OCI-LY1 (cell line): ENCODE measurements at regions not wholly inside any gene's neighbourhood (a gene's known extent, or its start where the extent isn't known, plus 50 kb on each side); places are given as distances from the start of the nearest gene placed in this dataset.

Experiments
- H2AFZ ChIP-seq: fragments of 200-600 bp; sonication (generic), shearing (Covaris generic); 2 replicates; pipeline ENCODE4 v1.6.0; 2014; ENCODE audit warnings: antibody characterized with exemption, mild to moderate bottlenecking, low read length
- H3F3A ChIP-seq: fragments of 200-600 bp; sonication (generic), shearing (Covaris generic); 2 replicates; pipeline ENCODE4 v1.6.0; 2014; ENCODE audit warnings: mild to moderate bottlenecking, antibody characterized with exemption, low read length, moderate library complexity; ENCODE audit not compliant: insufficient read depth
- H3K27ac ChIP-seq: fragments of 200-600 bp; sonication (generic); 2 replicates; pipeline ENCODE4 v1.5.1; 2014; ENCODE audit warnings: low read length, mixed run types, mild to moderate bottlenecking, low read depth; ENCODE audit not compliant: poor library complexity, severe bottlenecking
- H3K27me3 ChIP-seq: fragments of 200-600 bp; sonication (generic); 2 replicates; pipeline ENCODE4 v1.6.0; 2014; ENCODE audit warnings: antibody characterized with exemption, mild to moderate bottlenecking, low read length, moderate library complexity; ENCODE audit not compliant: insufficient read depth
- H3K36me3 ChIP-seq: fragments of 200-600 bp; sonication (generic); 2 replicates; pipeline ENCODE4 v1.6.1; 2014; ENCODE audit warnings: mild to moderate bottlenecking, antibody characterized with exemption, low read length, moderate library complexity, mixed read lengths; ENCODE audit not compliant: insufficient read depth
- H3K4me1 ChIP-seq: fragments of 200-600 bp; sonication (generic); 2 replicates; pipeline ENCODE4 v1.5.1; 2014; ENCODE audit warnings: mild to moderate bottlenecking, low read length, moderate library complexity; ENCODE audit not compliant: insufficient read depth, severe bottlenecking
- H3K4me2 ChIP-seq: fragments of 200-600 bp; sonication (generic), shearing (Covaris generic); 2 replicates; pipeline ENCODE4 v1.6.1; 2014; ENCODE audit warnings: low read length
- H3K4me3 ChIP-seq: fragments of 200-600 bp; sonication (generic); 2 replicates; pipeline ENCODE4 v1.5.1; 2014; ENCODE audit warnings: low read length, low read depth, mild to moderate bottlenecking, mixed read lengths; ENCODE audit not compliant: poor library complexity, severe bottlenecking
- H3K79me2 ChIP-seq: fragments of 200-600 bp; shearing (Covaris generic); 2 replicates; pipeline ENCODE4 v1.6.1; 2016; ENCODE audit warnings: mixed run types, low read length, mixed read lengths; ENCODE audit not compliant: insufficient read depth
- H3K9ac ChIP-seq: fragments of 200-600 bp; sonication (generic), shearing (Covaris generic); 2 replicates; pipeline ENCODE4 v1.6.1; 2014; ENCODE audit warnings: mild to moderate bottlenecking, low read length, mixed read lengths
- H3K9me2 ChIP-seq: fragments of 200-600 bp; sonication (generic), shearing (Covaris generic); 2 replicates; pipeline ENCODE4 v1.6.1; 2014; ENCODE audit warnings: low read depth, mild to moderate bottlenecking, low read length, mixed read lengths
- H3K9me3 ChIP-seq: fragments of 200-600 bp; shearing (Covaris generic); 2 replicates; pipeline ENCODE4 v1.6.1; 2014; ENCODE audit warnings: low read length, mixed read lengths
- H4K20me1 ChIP-seq: fragments of 200-600 bp; sonication (generic), shearing (Covaris generic); 2 replicates; pipeline ENCODE4 v1.6.0; 2016; ENCODE audit warnings: mild to moderate bottlenecking, low read length; ENCODE audit not compliant: insufficient read depth
- EZH2 ChIP-seq: fragments of 200-600 bp; sonication (generic), shearing (Covaris generic); IDR thresholded peaks from 2 replicates; pipeline ENCODE4 v1.8.0; 2017; ENCODE audit warnings: borderline replicate concordance, mixed run types, mild to moderate bottlenecking, antibody characterized with exemption, low read length, moderate library complexity, mixed read lengths
- TF ChIP-seq, protein P1 (sequence below): fragments of 200-600 bp; sonication (generic), shearing (Covaris generic); IDR thresholded peaks from 2 replicates; pipeline ENCODE4 v1.5.1; 2017; ENCODE audit warnings: mild to moderate bottlenecking, antibody characterized with exemption, low read length, moderate library complexity, mixed read lengths

DNA sequence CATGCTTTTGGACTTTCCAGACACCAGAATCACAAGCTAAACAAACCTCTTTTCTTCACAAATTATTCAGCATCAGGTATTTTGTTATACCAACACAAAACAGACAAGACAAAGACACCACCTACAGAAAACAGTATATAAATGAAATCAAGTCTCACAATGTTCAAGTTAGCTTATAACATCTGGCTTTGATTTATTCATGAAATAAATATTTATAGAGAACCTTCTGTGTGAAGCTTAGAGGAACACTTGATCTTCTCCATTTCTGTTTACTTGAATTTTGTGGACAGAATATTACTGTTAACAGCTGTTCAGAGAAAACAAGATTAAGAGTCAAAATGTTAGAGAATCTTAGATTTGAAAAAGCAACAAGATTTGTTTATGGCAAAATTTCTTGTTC, 137.4 kb upstream of the PRR16 start:
- no peak overlapping the region for H3K4me3 ChIP-seq
- TF ChIP-seq, protein P1, sequence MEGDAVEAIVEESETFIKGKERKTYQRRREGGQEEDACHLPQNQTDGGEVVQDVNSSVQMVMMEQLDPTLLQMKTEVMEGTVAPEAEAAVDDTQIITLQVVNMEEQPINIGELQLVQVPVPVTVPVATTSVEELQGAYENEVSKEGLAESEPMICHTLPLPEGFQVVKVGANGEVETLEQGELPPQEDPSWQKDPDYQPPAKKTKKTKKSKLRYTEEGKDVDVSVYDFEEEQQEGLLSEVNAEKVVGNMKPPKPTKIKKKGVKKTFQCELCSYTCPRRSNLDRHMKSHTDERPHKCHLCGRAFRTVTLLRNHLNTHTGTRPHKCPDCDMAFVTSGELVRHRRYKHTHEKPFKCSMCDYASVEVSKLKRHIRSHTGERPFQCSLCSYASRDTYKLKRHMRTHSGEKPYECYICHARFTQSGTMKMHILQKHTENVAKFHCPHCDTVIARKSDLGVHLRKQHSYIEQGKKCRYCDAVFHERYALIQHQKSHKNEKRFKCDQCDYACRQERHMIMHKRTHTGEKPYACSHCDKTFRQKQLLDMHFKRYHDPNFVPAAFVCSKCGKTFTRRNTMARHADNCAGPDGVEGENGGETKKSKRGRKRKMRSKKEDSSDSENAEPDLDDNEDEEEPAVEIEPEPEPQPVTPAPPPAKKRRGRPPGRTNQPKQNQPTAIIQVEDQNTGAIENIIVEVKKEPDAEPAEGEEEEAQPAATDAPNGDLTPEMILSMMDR: no peak
- TF ChIP-seq EZH2: no peak
- no peaks in the 10 kb centered on the region for H4K20me1 ChIP-seq
- no peaks in the 10 kb centered on the region for H3K9me2 ChIP-seq
- H3K9ac ChIP-seq: no peak overlapping the region
- H3K27ac ChIP-seq: no peak overlapping the region
- no peaks in the 10 kb centered on the region for H3K4me1 ChIP-seq
- H3K4me2 ChIP-seq: no peak overlapping the region
- no peak overlapping the region for H2AFZ ChIP-seq
- H3K9me3 ChIP-seq: no peaks in the 10 kb centered on the region; the same call in 1 of the 2 replicates
- no peaks in the 10 kb centered on the region for H3K36me3 ChIP-seq
- no peaks in the 10 kb centered on the region for H3K27me3 ChIP-seq
- H3F3A ChIP-seq: no peaks in the 10 kb centered on the region
- no peaks in the 10 kb centered on the region for H3K79me2 ChIP-seq

- H3K9me3 ChIP-seq: no peaks in the 10 kb centered on the region; the same call in 1 of the 2 replicates
- no peaks in the 10 kb centered on the region for H3K36me3 ChIP-seq
- TF ChIP-seq EZH2: no peak
- TF ChIP-seq, protein P1: no peak
- no peaks in the 10 kb centered on the region for H3K9me2 ChIP-seq
- no peaks in the 10 kb centered on the region for H3F3A ChIP-seq
- no peak overlapping the region for H3K27ac ChIP-seq
- H3K4me1 ChIP-seq: no peaks in the 10 kb centered on the region
- no peaks in the 10 kb centered on the region for H3K79me2 ChIP-seq
- H2AFZ ChIP-seq: no peak overlapping the region
- no peaks in the 10 kb centered on the region for H3K27me3 ChIP-seq
- no peak overlapping the region for H3K4me2 ChIP-seq
- no peaks in the 10 kb centered on the region for H4K20me1 ChIP-seq
- no peak overlapping the region for H3K4me3 ChIP-seq
- no peak overlapping the region for H3K9ac ChIP-seq
These were observed 136.9 kb upstream of the PRR16 start for GRCh38 chr5:120327180-120327579.

DNA sequence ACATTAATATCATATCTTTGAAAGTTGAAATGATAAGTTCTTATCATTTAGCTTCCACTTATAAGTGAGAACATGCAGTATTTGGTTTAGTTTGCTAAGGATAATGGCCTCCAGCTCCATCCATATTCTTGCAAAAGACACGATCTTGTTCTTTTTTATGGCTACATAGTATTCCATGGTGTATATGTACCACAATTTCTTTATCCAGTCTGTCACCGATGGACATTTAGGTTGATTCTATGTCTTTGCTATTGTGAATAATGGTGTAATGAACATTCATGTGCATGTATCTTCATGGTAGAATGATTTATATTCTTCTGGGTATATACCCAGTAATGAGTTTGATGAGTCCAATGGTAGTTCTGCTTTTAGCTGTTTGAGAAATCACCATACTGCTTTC, 135.0 kb upstream of the PRR16 start:
- TF ChIP-seq EZH2: no peak
- TF ChIP-seq, protein P1: no peak
- no peaks in the 10 kb centered on the region for H3K27me3 ChIP-seq
- H4K20me1 ChIP-seq: no peaks in the 10 kb centered on the region
- H3K9me2 ChIP-seq: no peaks in the 10 kb centered on the region
- no peak overlapping the region for H2AFZ ChIP-seq
- no peaks in the 10 kb centered on the region for H3F3A ChIP-seq
- H3K27ac ChIP-seq: no peak overlapping the region
- no peaks in the 10 kb centered on the region for H3K4me1 ChIP-seq
- H3K4me2 ChIP-seq: no peak overlapping the region
- H3K9ac ChIP-seq: no peak overlapping the region
- H3K36me3 ChIP-seq: no peaks in the 10 kb centered on the region
- H3K4me3 ChIP-seq: no peak overlapping the region
- H3K9me3 ChIP-seq: no peaks in the 10 kb centered on the region; the same call in 1 of the 2 replicates
- no peaks in the 10 kb centered on the region for H3K79me2 ChIP-seq
